Loucy (cell line): ENCODE measurements at regions not wholly inside any gene's neighbourhood (a gene's known extent, or its start where the extent isn't known, plus 50 kb on each side); places are given as distances from the start of the nearest gene placed in this dataset.

Experiments used
- H2AFZ ChIP-seq: fragments of 200-600 bp; sonication (generic); 2 replicates; pipeline ENCODE4 v1.6.0; 2016; ENCODE audit warnings: antibody characterized with exemption, mild to moderate bottlenecking, low read length, moderate library complexity
- H3F3A ChIP-seq: fragments of 200-600 bp; 2 replicates; pipeline ENCODE4 v1.6.0; 2016; ENCODE audit warnings: antibody characterized with exemption, low read depth, mild to moderate bottlenecking
- H3K27me3 ChIP-seq: fragments of 200-600 bp; sonication (generic); 2 replicates; pipeline ENCODE4 v1.6.1; 2014; ENCODE audit warnings: low read length, mild to moderate bottlenecking; ENCODE audit not compliant: insufficient read depth, poor library complexity, severe bottlenecking
- H3K36me3 ChIP-seq: fragments of 200-600 bp; sonication (generic); 2 replicates; pipeline ENCODE4 v1.6.1; 2016; ENCODE audit warnings: low read length; ENCODE audit not compliant: insufficient read depth
- H3K4me1 ChIP-seq: fragments of 200-600 bp; sonication (generic); 2 replicates; pipeline ENCODE4 v1.5.1; 2014; ENCODE audit warnings: low read length, mild to moderate bottlenecking; ENCODE audit not compliant: insufficient read depth, poor library complexity, severe bottlenecking
- H3K4me2 ChIP-seq: fragments of 200-600 bp; sonication (generic); 2 replicates; pipeline ENCODE4 v1.6.0; 2014; ENCODE audit warnings: antibody characterized with exemption, low read length, low read depth, mild to moderate bottlenecking; ENCODE audit not compliant: poor library complexity, severe bottlenecking
- H3K4me3 ChIP-seq: fragments of 200-600 bp; sonication (generic); 2 replicates; pipeline ENCODE4 v1.5.1; 2014; ENCODE audit warnings: low read length, mild to moderate bottlenecking, mixed read lengths; ENCODE audit not compliant: poor library complexity, severe bottlenecking
- H3K79me2 ChIP-seq: fragments of 200-600 bp; sonication (generic); 2 replicates; pipeline ENCODE4 v1.6.1; 2014; ENCODE audit warnings: low read length; ENCODE audit not compliant: insufficient read depth
- H3K9ac ChIP-seq: fragments of 200-600 bp; sonication (generic); 2 replicates; pipeline ENCODE4 v1.6.0; 2014; ENCODE audit warnings: mild to moderate bottlenecking, low read depth, low read length, moderate library complexity; ENCODE audit not compliant: poor library complexity, severe bottlenecking
- H3K9me2 ChIP-seq: fragments of 200-600 bp; sonication (generic); replicated peaks from 2 replicates; pipeline ENCODE4 v1.6.1; 2016; ENCODE audit warnings: low read depth, low read length, mixed read lengths
- H3K9me3 ChIP-seq: fragments of 200-600 bp; sonication (generic); 2 replicates; pipeline ENCODE4 v1.6.1; 2014; ENCODE audit warnings: mild to moderate bottlenecking, antibody characterized with exemption, low read length, low read depth; ENCODE audit not compliant: insufficient read depth
- H4K20me1 ChIP-seq: fragments of 200-600 bp; sonication (generic); 2 replicates; pipeline ENCODE4 v1.6.0; 2014; ENCODE audit warnings: antibody characterized with exemption, low read length, mild to moderate bottlenecking; ENCODE audit not compliant: insufficient read depth, poor library complexity, severe bottlenecking
- CTCF ChIP-seq: fragments of 200-600 bp; sonication (generic); conservative IDR thresholded peaks from 2 replicates; pipeline ENCODE4 v1.5.1; 2014; ENCODE audit warnings: mild to moderate bottlenecking, antibody characterized with exemption, low read length
- EZH2phosphoT487 ChIP-seq: fragments of 200-600 bp; IDR thresholded peaks from 2 replicates; pipeline ENCODE4 v1.6.1; 2018; ENCODE audit warnings: antibody characterized with exemption, mild to moderate bottlenecking, moderate library complexity, borderline replicate concordance

GRCh38 chr6:49326347-49326746 lies 136.7 kb downstream of the MMUT start:
- Histone ChIP-seq H3K4me2 (peak overlapping the region; percentile 28), H4K20me1 (no peaks in the 10 kb centered on the region), H3K4me1 (peaks cover 27% of the 10 kb centered on the region), H3K27me3 (no peaks in the 10 kb centered on the region), H3F3A (no peaks in the 10 kb centered on the region), H3K79me2 (no peaks in the 10 kb centered on the region), H2AFZ (peak overlapping the region; percentile 63; the same call in 1 of the 2 replicates), H3K9me3 (no peaks in the 10 kb centered on the region), H3K9me2 (no peaks in the 10 kb centered on the region), H3K9ac (no peak overlapping the region), H3K36me3 (no peaks in the 10 kb centered on the region), H3K4me3 (no peak overlapping the region)
- TF ChIP-seq EZH2phosphoT487 (no peak), CTCF (no peak)

- no peak overlapping the region for H3K9ac ChIP-seq
- H3K36me3 ChIP-seq, result no peaks in the 10 kb centered on the region
- H3K27me3 ChIP-seq, result no peaks in the 10 kb centered on the region
- no peaks in the 10 kb centered on the region for H4K20me1 ChIP-seq
- H3F3A ChIP-seq, result no peaks in the 10 kb centered on the region
- TF ChIP-seq EZH2phosphoT487, result no peak
- no peak for TF ChIP-seq CTCF
- H3K4me3 ChIP-seq, result no peak overlapping the region
- H3K4me1 ChIP-seq, result peaks cover 31% of the 10 kb centered on the region
- no peak overlapping the region for H3K4me2 ChIP-seq
- H3K9me3 ChIP-seq, result no peaks in the 10 kb centered on the region
- no peaks in the 10 kb centered on the region for H3K9me2 ChIP-seq
- no peaks in the 10 kb centered on the region for H3K79me2 ChIP-seq
- H2AFZ ChIP-seq, result peak overlapping the region; percentile 63; the same call in 1 of the 2 replicates
Measured at GRCh38 chr6:49325891-49326290, 137.2 kb downstream of the MMUT start.

GRCh38 chr6:49322861-49323260 lies 140.2 kb downstream of the MMUT start:
- no peaks in the 10 kb centered on the region for H4K20me1 ChIP-seq
- no peaks in the 10 kb centered on the region for H3K9me2 ChIP-seq
- H3K9me3 ChIP-seq, result no peaks in the 10 kb centered on the region
- no peaks in the 10 kb centered on the region for H3K27me3 ChIP-seq
- TF ChIP-seq CTCF (no peak), EZH2phosphoT487 (no peak)
- H3K9ac ChIP-seq, result no peak overlapping the region
- no peak overlapping the region for H3K4me3 ChIP-seq
- H2AFZ ChIP-seq, result no peak overlapping the region
- H3K4me2 ChIP-seq, result no peak overlapping the region
- H3K36me3 ChIP-seq, result no peaks in the 10 kb centered on the region
- H3F3A ChIP-seq, result 0 out of 2 replicates have a peak, but pooled peaks cover 6% of the 10 kb centered on the region
- peaks cover 55% of the 10 kb centered on the region for H3K4me1 ChIP-seq
- no peaks in the 10 kb centered on the region for H3K79me2 ChIP-seq
